GM04503 (cell line): ENCODE measurements at regions not wholly inside any gene's neighbourhood (a gene's known extent, or its start where the extent isn't known, plus 50 kb on each side); places are given as distances from the start of the nearest gene placed in this dataset.
"Not testable (repeated sequence)": the region's sequence is repeated elsewhere in the genome, so short reads cannot be mapped to it uniquely, and the experiment has no call there.

Experiments
- DNase-seq: peaks from one replicate; pipeline ENCODE4 v3.0.0-alpha.2; 2012; ENCODE audit warnings: low read depth

GRCh38 chr9:29397148-29397547 is 1823.9 kb upstream of the C9orf72 start:
- DNase-seq = no peak

GRCh38 chr9:29416204-29416603 is 1842.9 kb upstream of the C9orf72 start:
- DNase-seq = no peak

- DNase-seq = no peak
These were observed 1849.2 kb upstream of the C9orf72 start for GRCh38 chr9:29422438-29422837.

- DNase-seq = no peak
These were observed 1858.9 kb upstream of the C9orf72 start for GRCh38 chr9:29432191-29432590.

GRCh38 chr9:29432656-29433055 is 1859.4 kb upstream of the C9orf72 start:
- not testable (repeated sequence) for DNase-seq

GRCh38 chr9:29435368-29435767 is 1862.1 kb upstream of the C9orf72 start:
- no peak for DNase-seq

GRCh38 chr9:29437526-29437925 is 1864.2 kb upstream of the C9orf72 start:
- DNase-seq = no peak

- no peak for DNase-seq
These were observed 1866.7 kb upstream of the C9orf72 start for GRCh38 chr9:29439961-29440360.

- no peak for DNase-seq
These were observed 1867.2 kb upstream of the C9orf72 start for GRCh38 chr9:29440449-29440848.

- DNase-seq = no peak
These were observed 1872.5 kb upstream of the C9orf72 start for GRCh38 chr9:29445751-29446150.

GRCh38 chr9:29449306-29449705 is 1876.0 kb upstream of the C9orf72 start:
- DNase-seq = no peak

- DNase-seq = not testable (repeated sequence)
These were observed 1877.1 kb upstream of the C9orf72 start for GRCh38 chr9:29450343-29450875.

GRCh38 chr9:29456940-29457339 is 1883.7 kb upstream of the C9orf72 start:
- no peak for DNase-seq

GRCh38 chr9:29475471-29475870 is 1902.2 kb upstream of the C9orf72 start:
- DNase-seq = no peak

GRCh38 chr9:29511680-29512079 is 1938.4 kb upstream of the C9orf72 start:
- DNase-seq = no peak

GRCh38 chr9:29514336-29514735 is 1941.1 kb upstream of the C9orf72 start:
- no peak for DNase-seq

- no peak for DNase-seq
These were observed 1941.6 kb upstream of the C9orf72 start for GRCh38 chr9:29514862-29515261.

GRCh38 chr9:29548436-29548835 is 1975.2 kb upstream of the C9orf72 start:
- no peak for DNase-seq

GRCh38 chr9:29555502-29555901 is 1982.2 kb upstream of the C9orf72 start:
- DNase-seq = no peak

GRCh38 chr9:29556317-29556716 is 1983.0 kb upstream of the C9orf72 start:
- no peak for DNase-seq

- DNase-seq = no peak
These were observed 1983.5 kb upstream of the C9orf72 start for GRCh38 chr9:29556746-29557145.

GRCh38 chr9:29564564-29564963 is 1991.3 kb upstream of the C9orf72 start:
- no peak for DNase-seq

GRCh38 chr9:29575219-29575618 is 2001.9 kb upstream of the C9orf72 start:
- no peak for DNase-seq

GRCh38 chr9:29588361-29588760 is 2015.1 kb upstream of the C9orf72 start:
- DNase-seq = no peak

GRCh38 chr9:29609282-29609681 is 2036.0 kb upstream of the C9orf72 start:
- no peak for DNase-seq
